SH-SY5Y (cell line): ENCODE measurements at regions not wholly inside any gene's neighbourhood (a gene's known extent, or its start where the extent isn't known, plus 50 kb on each side); places are given as distances from the start of the nearest gene placed in this dataset.

ENCODE experiments used
- GATA2 ChIP-seq: IDR thresholded peaks from 2 replicates; pipeline ENCODE4 v1.6.1; 2011; ENCODE audit warnings: mild to moderate bottlenecking, low read depth, low read length
- GATA3 ChIP-seq: IDR thresholded peaks from 2 replicates; pipeline ENCODE4 v1.6.1; 2011; ENCODE audit warnings: low read depth, mild to moderate bottlenecking, low read length, moderate library complexity

GRCh38 chr16:77660311-77660710 lies 62.0 kb upstream of the NUDT7 start:
- TF ChIP-seq GATA2: no peak
- no peak for TF ChIP-seq GATA3
